ENCODE measurements at regions not wholly inside any gene's neighbourhood (a gene's known extent, or its start where the extent isn't known, plus 50 kb on each side); places are given as distances from the start of the nearest gene placed in this dataset.

DNA sequence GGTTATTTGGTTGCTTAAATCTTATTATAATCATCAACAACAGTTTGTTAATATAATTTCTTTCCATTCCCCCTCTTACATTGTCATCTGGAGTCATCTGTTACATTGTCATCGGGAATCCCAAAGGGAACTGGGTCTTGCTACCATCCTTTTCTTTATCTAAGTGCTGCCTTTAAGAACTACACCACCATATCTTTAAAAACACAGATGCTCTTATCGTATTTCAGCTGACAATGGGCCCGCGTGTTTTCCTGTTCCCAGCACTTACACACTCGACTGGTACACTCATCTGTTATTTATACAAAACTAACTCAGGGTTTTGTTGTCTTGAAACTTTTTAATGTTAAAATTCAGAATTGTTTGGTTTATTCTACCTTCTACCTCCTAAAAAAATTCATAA lies 256.2 kb upstream of the MGMT start:
- FAIRE-seq, result no peak

More for the DNA sequence above, 256.2 kb upstream of the MGMT start:
- BruUV-seq (replicated peaks), result no TSS peak
- H2AFZ ChIP-seq (ENCODE audit: low read depth, low read length), result no peak overlapping the region
- H3K4me2 ChIP-seq (ENCODE audit: insufficient read depth, low read length), result no peak overlapping the region
- no peaks in the 10 kb centered on the region for H4K20me1 ChIP-seq (replicated peaks; ENCODE audit: control insufficient read depth, extremely low read depth, insufficient read depth, low read length)
- intact Hi-C loops (cut with micrococcal nuclease) (loop anchor here (2.0 kb wide), 1 partner anchor 38 kb away; no protein-coding TSS in a partner anchor), dilution Hi-C loops (cut with MboI; ENCODE audit: extremely low pct_ligation_motif_present, low sequenced_read_pairs) (no loop called here)
- no peaks in the 10 kb centered on the region for H3K4me1 ChIP-seq (ENCODE audit: control insufficient read depth, extremely low read depth, insufficient read depth, low read length)
- H3K9me3 ChIP-seq (replicated peaks; ENCODE audit: control insufficient read depth, insufficient read depth, low read length), result no peaks in the 10 kb centered on the region
- peak; percentile 9 for DNase-seq (ENCODE audit: low read depth, low spot score)
- no peak overlapping the region for H3K4me3 ChIP-seq (replicated peaks in 1 of 3; ENCODE audit: insufficient read depth in 1 of 3, low read depth in 1 of 3, low read length in 3 of 3)
- ChIA-PET POLR2A (no interaction called here), CTCF (no interaction called here)
- no peak for TF ChIP-seq POLR2A (IDR thresholded peaks at IDR 0.05; ENCODE audit: low read depth, low read length)
- no peak for TF ChIP-seq FOS (IDR thresholded peaks at IDR 0.05; ENCODE audit: borderline replicate concordance, insufficient read depth, low read length)
- no peak for TF ChIP-seq EZH2 (IDR thresholded peaks at IDR 0.05; ENCODE audit: borderline replicate concordance, low read depth, low read length, severe bottlenecking)
- no peak for TF ChIP-seq POLR2AphosphoS5 (IDR thresholded peaks at IDR 0.05; ENCODE audit: insufficient read depth, low read depth, low read length)
- no peak for TF ChIP-seq MYC (IDR thresholded peaks at IDR 0.05; ENCODE audit: low read depth, low read length)
- TF ChIP-seq GATA2 (IDR thresholded peaks at IDR 0.05; ENCODE audit: insufficient read depth, insufficient read length, low read depth, low read length), result no peak
- TF ChIP-seq MAX (IDR thresholded peaks at IDR 0.05; ENCODE audit: insufficient read depth, insufficient read length), result no peak
- no peak for TF ChIP-seq JUN (IDR thresholded peaks at IDR 0.05; ENCODE audit: borderline replicate concordance, insufficient read depth, insufficient read length, low read depth)
- TF ChIP-seq, protein P1, sequence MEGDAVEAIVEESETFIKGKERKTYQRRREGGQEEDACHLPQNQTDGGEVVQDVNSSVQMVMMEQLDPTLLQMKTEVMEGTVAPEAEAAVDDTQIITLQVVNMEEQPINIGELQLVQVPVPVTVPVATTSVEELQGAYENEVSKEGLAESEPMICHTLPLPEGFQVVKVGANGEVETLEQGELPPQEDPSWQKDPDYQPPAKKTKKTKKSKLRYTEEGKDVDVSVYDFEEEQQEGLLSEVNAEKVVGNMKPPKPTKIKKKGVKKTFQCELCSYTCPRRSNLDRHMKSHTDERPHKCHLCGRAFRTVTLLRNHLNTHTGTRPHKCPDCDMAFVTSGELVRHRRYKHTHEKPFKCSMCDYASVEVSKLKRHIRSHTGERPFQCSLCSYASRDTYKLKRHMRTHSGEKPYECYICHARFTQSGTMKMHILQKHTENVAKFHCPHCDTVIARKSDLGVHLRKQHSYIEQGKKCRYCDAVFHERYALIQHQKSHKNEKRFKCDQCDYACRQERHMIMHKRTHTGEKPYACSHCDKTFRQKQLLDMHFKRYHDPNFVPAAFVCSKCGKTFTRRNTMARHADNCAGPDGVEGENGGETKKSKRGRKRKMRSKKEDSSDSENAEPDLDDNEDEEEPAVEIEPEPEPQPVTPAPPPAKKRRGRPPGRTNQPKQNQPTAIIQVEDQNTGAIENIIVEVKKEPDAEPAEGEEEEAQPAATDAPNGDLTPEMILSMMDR (IDR thresholded peaks at IDR 0.05; ENCODE audit: extremely low read depth in 1 of 2, insufficient read depth in 1 of 2, low read depth in 1 of 2, low read length in 2 of 2), result no peak
- no peaks in the 10 kb centered on the region for H3K79me2 ChIP-seq (ENCODE audit: control insufficient read depth, insufficient read depth, low read length)
- H3K27me3 ChIP-seq (ENCODE audit: control insufficient read depth in 2 of 2, insufficient read depth in 2 of 2, low read length in 2 of 2), result no peaks in the 10 kb centered on the region
- no peak overlapping the region for H3K27ac ChIP-seq (ENCODE audit: insufficient read depth, low read depth, low read length)
- H3K9ac ChIP-seq (replicated peaks; ENCODE audit: extremely low read depth, insufficient read depth, low read length), result no peak overlapping the region
- no peaks in the 10 kb centered on the region for H3K36me3 ChIP-seq (ENCODE audit: control insufficient read depth in 2 of 2, extremely low read depth in 1 of 2, insufficient read depth in 2 of 2, low read length in 2 of 2)
- H3K9me1 ChIP-seq (replicated peaks; ENCODE audit: control insufficient read depth, extremely low read depth, insufficient read depth, low read length), result no peaks in the 10 kb centered on the region
